Lower leg skin (tissue), 3 donors: ENCODE measurements at regions not wholly inside any gene's neighbourhood (a gene's known extent, or its start where the extent isn't known, plus 50 kb on each side); places are given as distances from the start of the nearest gene placed in this dataset.

Experiments
- CTCF ChIP-seq, 3 donors: fragments of 450-650 bp; IDR thresholded peaks; one replicate each; pipeline ENCODE4 v1.5.1; 2016; ENCODE audit warnings: antibody characterized with exemption in 3 of 3, mild to moderate bottlenecking in 3 of 3, moderate library complexity in 2 of 3
- POLR2A ChIP-seq, 2 donors: fragments of 450-650 bp; IDR thresholded peaks; one replicate each; pipeline ENCODE4 v1.6.1; 2016 to 2017; ENCODE audit warnings: antibody characterized with exemption in 2 of 2, mild to moderate bottlenecking in 1 of 2, moderate library complexity in 1 of 2

- TF ChIP-seq CTCF (IDR thresholded peaks at IDR 0.05), result no peak
- TF ChIP-seq POLR2A (IDR thresholded peaks at IDR 0.05), result no peak
These were observed 145.9 kb downstream of the COPS8 start for GRCh38 chr2:237231593-237231992.
